ENCODE measurements at regions not wholly inside any gene's neighbourhood (a gene's known extent, or its start where the extent isn't known, plus 50 kb on each side); places are given as distances from the start of the nearest gene placed in this dataset.
"Not testable (repeated sequence)": the region's sequence is repeated elsewhere in the genome, so short reads cannot be mapped to it uniquely, and the experiment has no call there.

DNA sequence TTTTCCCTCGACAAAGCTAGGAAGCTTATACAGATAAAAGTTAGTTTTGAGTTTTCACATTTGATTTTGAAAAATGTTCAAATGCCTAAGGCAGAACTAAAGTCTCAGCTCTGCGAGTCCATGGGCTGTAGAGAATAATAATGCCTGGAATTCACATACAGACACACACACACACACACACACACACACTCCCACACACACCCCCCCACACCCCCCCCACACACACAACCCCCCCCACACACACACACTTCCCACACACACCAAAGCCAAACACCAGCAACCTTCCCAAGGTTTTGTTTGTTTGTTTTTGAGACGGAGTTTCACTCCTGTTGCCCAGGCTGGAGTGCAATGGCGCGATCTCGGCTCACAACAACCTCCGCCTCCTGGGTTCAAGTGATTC lies 62.8 kb upstream of the EIF5 start:
- no peak for DNase-seq

DNA sequence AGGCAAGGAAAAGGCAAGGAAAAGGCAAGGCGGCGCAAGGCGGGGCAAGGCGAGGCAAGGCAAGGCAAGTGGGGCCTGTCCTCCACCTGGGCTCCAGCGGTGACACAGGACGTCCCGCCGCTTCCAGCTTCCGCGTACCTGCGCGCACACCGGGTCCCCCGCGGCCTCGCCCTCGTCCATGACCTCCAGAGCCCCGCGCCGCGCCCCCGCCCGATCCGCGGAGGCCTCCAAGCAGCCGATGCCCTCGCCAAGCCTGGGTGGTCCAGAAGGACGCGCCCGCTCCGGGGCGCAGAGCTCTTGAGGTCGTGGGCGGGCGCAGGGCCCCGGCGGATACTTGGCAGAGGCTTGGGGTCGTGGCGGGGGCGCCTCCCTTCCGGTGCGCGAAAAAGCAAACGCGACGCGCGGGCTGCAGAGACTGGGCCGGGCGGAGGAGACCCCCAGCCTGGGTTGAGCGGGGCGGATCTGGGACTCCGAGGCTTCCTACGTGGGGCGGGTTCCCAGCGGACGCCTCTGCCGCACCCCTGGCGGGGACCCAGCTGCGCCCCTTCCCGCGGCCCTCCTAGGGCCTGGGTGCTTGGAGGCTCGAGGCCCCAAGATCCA lies 60.8 kb upstream of the EIF5 start:
- DNase-seq: no peak

DNA sequence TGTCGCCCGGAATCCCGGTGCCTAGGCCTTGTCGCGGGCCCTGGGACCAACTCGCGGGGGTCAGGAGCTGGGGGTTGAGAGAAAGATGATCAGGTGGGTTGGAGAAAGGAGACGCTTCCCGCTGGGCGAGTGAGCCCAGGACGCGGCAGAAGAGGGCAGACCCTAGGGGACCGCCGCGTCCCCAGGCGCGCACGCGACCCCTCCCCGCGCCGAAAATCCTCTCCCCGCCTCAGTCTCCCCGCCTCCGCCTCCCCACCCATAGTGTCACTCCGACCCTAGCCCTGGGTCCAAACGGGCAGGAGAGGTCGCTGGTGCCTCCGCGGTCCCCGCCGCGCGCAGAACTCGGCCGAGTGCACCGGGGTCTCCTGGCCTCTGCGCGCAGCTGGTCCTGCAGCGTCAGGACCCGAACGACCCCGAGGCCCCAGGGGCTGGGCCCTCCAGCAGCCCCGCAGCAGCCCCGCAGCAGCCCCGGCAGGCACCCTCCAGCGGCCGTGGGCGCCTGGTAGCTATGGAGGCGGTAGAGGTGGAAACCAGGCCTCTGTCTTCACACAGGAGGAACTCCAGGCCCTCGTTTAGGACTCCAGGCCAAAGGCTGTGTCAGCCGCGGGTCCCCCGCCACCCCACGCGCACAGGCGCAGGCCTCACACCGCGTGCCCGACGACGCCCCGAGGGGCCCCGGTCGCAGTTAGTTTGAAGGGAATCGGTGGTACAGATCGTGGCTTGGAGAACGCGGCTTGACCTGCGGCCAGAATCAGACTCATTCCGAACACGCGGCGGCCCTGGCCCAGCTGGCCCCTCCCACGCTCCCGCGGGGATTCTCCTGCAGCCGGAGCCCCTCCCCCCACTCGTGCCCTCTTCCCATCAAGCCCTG lies 60.1 kb upstream of the EIF5 start:
- DNase-seq: no peak

DNA sequence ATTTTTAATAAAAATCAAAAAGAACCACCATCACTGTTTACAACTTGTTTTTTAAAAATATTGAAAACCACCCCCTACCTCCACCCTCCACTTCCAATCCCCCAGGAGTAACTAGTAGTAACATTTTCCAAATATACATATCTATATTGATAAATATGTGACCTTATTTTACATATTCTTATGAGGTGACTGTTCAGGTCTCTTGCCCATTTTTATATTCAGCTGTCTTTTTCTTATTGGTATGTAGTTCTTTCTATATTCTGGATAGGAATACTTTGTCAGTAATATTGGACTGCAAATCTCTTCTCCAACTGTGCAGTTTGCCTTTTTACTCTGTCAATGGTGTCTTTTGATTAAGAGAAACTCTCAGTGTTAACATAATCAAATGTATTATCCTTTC lies 59.0 kb upstream of the EIF5 start:
- no peak for DNase-seq

DNA sequence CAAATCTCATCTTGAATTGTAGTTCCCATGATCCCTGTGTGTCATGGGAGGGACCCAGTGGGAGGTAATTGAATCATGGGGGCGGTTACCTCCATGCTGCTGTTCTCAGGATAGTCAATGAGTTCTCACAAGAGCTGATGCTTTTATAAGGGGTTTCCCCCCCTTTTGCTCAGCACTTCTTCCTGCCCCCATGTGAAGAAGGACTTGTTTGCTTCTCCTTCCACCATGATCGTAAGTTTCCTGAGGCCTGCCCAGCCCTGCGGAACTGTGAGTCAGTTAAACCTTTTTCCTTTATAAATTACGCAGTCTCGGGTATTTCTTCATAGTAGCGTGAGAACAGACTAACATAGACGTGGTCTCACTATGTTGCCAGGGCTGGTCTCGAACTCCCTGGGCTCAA lies 56.1 kb upstream of the EIF5 start:
- no peak for DNase-seq

DNA sequence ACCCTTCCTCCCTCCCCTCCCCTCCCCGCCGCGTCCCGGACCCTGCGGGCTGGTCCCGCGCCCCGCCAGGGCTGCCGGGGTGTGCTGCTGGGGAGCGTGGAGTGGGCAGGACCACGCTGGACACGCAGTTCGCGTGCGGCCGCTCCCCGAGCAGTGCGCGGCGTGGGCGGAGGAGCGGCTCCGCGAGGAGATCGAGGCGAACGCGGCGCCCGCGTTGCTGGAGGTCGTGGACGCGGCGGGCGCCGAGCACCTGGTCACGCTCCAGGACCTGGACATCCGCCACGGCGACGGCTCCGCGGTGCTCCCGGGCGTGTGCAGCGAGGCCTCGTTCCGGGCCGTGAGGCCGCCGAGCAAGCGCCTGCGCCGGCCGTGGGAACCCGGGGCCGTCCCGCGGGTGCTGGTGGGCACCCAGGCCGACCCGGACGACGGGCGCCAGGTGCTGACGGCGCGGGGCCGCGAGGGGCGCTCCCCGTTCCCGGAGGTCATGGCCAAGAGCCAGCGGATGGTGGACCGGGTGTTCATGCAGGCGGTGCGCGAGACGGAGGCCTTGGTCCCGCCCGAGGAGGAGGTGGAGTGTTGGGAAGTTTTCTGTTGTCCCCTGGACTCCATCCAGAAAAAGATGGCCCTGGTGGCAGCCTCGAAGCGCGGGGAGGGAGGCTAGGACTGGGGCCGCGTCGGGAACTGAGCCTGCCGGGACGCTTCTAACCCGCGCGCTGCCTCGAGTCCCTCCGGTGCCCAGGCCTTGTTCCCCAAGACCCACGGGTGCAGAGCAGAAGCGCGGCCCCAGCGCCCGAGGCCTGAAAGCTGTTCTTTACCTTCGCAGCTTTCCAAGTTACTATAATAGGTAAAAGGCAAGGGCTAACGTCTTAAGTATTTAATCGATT lies 54.7 kb upstream of the EIF5 start:
- DNase-seq: no peak

DNA sequence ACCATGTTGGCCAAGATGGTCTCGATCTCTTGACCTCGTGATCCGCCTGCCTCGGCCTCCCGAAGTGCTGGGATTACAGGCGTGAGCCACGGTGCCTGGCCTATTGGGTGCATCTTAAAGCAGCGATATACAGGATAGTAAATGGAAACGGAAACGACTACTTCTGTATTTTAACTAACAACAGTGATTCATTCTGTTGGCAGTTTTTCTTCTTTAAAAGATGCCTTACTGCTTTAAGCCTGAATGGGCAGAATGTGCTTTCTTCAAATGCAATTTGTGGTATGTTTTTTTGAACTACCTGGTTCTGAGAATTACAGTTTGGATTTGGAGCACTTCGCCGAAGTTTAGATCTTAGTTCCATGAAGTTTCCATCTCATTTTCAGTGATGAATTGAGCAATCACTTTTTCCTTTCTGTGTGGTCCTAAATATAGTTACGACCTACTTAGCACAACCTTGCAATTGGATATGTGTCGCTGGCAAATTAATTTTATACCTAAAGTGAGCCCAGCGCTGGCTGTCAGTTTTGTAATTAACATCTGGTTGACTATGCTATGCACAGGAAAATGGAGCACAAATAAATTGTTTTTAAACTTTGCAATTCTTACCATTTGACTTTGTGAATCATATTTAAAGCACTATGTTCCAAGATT lies 53.6 kb upstream of the EIF5 start:
- no peak for DNase-seq

DNA sequence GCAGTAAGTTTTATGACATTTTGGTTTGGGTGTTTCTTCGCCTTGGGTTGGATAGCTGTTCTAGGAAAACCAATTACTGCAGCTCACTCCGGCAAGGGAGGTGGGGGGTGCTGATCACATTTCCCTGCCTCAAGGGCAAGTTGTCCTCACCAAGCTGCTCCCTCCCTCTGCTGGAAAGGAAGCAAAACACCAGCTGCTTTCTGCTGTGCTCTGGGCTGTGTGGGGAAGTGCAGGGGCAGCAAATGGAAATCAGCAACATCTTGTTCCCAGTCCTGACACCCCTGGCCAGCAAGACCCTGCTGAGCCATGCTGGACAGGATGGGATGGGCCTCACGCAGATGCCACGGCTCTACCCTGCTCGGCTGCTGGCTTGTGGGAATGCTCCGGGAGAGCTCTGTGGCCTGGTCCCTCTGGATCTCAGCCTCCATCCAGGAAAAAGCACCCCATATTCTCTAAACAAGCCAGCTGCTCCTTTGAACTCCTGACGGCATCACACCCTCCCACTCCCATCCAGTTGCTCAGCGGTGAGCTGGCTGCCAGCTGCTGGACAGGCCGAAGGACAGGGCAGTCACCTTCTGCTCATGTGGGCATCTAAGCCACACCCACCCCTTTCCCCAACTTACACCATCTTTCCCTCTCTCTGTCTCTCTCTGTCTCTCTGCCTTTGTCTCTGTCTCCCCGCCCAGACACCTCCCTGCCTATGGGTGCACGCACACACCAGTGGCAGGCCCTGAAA lies 52.4 kb upstream of the EIF5 start:
- peak; percentile 90 for DNase-seq

DNA sequence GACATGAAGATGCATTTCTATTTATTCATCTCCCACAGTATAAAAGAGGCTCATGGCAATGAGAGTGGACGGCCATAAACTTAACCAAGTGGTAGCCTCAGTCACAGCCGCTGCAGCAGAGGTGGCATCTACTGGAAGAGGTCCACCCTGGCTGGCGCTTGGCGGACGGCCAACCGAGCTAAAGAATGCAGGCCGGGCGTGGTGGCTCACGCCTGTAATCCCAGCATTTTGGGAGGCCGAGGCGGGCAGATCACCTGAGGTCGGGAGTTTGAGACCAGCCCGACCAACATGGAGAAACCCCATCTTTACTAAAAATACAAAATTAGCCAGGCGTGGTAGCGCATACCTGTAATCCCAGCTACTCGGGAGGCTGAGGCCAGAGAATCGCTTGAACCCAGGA lies 51.7 kb upstream of the EIF5 start:
- DNase-seq: not testable (repeated sequence)

DNA sequence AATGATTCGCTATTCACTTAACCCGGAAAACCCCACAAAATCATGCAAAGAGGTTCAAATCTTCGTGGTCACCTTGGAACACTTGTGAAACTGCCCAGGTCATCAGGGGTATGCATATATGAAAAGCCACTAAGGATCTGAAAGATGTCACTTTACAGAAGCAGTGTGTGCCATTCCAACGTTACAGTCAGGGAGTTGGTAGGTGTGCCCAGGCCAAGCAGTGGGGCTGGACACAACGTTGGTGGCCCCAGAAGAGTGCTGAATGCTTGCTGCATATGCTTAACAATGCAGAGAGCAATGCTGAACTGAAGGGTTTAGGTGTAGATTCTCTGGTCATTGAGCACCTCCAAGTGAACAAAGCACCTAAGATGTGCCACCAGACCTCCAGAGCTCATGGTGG lies 51.1 kb upstream of the EIF5 start:
- DNase-seq: no peak

DNA sequence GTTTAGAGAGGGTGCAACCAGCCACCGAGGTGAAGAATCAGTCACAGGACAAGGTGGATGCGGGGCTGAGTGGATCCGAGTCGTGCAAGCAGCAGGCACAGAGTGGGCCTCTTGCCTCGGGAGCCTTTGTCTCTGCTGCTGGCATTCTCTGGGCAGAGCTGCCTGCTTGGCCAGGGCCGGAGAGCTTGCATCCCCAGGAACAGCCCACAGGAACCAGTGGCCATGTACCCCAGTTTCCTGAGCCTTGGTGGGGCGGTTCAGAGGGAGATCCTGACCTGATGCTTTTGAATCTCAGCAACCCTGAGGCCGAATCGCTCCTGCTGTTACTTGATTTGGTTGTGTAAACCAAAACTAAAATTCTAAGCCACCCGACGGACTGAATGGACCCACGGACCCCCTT lies 50.1 kb upstream of the EIF5 start:
- DNase-seq: no peak

Measured in NCI-H2171 (cell line).